ENCODE measurements at regions not wholly inside any gene's neighbourhood (a gene's known extent, or its start where the extent isn't known, plus 50 kb on each side); places are given as distances from the start of the nearest gene placed in this dataset.

GRCh38 chr4:89174784-89175183 is 63.5 kb downstream of the TIGD2 start:
- no peak overlapping the region for H3K4me3 ChIP-seq
- no peaks in the 10 kb centered on the region for H3K79me2 ChIP-seq (ENCODE audit: insufficient read depth)
- H3K9me3 ChIP-seq (ENCODE audit: low read depth) = no peaks in the 10 kb centered on the region
- H2AFZ ChIP-seq = no peak overlapping the region
- no peaks in the 10 kb centered on the region for H3K27me3 ChIP-seq (replicated peaks; ENCODE audit: insufficient read depth)
- H3K9me2 ChIP-seq (ENCODE audit: insufficient read depth) = no peaks in the 10 kb centered on the region
- no peak overlapping the region for H3K27ac ChIP-seq
- in situ Hi-C loops (cut with MboI) = no loop called here
- TF ChIP-seq EZH2 (IDR thresholded peaks at IDR 0.05; ENCODE audit: insufficient read depth, poor library complexity, severe bottlenecking) (no peak), EZH2phosphoT487 (IDR thresholded peaks at IDR 0.05; ENCODE audit: insufficient read depth, low read depth) (no peak)
- no peak for DNase-seq
- H3K9ac ChIP-seq = no peak overlapping the region
- H3K4me1 ChIP-seq (ENCODE audit: insufficient read depth) = peaks cover 9% of the 10 kb centered on the region
- no peaks in the 10 kb centered on the region for H3F3A ChIP-seq (ENCODE audit: insufficient read depth)
- H3K4me2 ChIP-seq (ENCODE audit: unreplicated experiment) = no peak overlapping the region
- 66 to 71% methylated on average over 6 of the region's 6 CpGs for WGBS, 2 experiments (ENCODE audit: low coverage in 1 of 2, low lambda C conversion rate in 2 of 2, missing lambda C conversion rate in 2 of 2)
- H3K36me3 ChIP-seq (ENCODE audit: low read depth) = no peaks in the 10 kb centered on the region
- H4K20me1 ChIP-seq (ENCODE audit: insufficient read depth) = no peaks in the 10 kb centered on the region

GRCh38 chr4:89175611-89176010 is 64.3 kb downstream of the TIGD2 start:
- Histone ChIP-seq H3K36me3 (ENCODE audit: low read depth) (no peaks in the 10 kb centered on the region), H3K27ac (no peak overlapping the region), H3K4me3 (no peak overlapping the region), H3K4me1 (ENCODE audit: insufficient read depth) (peaks cover 9% of the 10 kb centered on the region), H3K9me3 (ENCODE audit: low read depth) (no peaks in the 10 kb centered on the region), H2AFZ (no peak overlapping the region), H3K9ac (no peak overlapping the region), H3K9me2 (ENCODE audit: insufficient read depth) (no peaks in the 10 kb centered on the region), H3K27me3 (replicated peaks; ENCODE audit: insufficient read depth) (no peaks in the 10 kb centered on the region), H4K20me1 (ENCODE audit: insufficient read depth) (no peaks in the 10 kb centered on the region), H3K4me2 (ENCODE audit: unreplicated experiment) (no peak overlapping the region), H3F3A (ENCODE audit: insufficient read depth) (no peaks in the 10 kb centered on the region), H3K79me2 (ENCODE audit: insufficient read depth) (no peaks in the 10 kb centered on the region)
- DNase-seq = no peak
- in situ Hi-C loops (cut with MboI) = no loop called here
- TF ChIP-seq EZH2 (IDR thresholded peaks at IDR 0.05; ENCODE audit: insufficient read depth, poor library complexity, severe bottlenecking) (no peak), EZH2phosphoT487 (IDR thresholded peaks at IDR 0.05; ENCODE audit: insufficient read depth, low read depth) (no peak)

DNA sequence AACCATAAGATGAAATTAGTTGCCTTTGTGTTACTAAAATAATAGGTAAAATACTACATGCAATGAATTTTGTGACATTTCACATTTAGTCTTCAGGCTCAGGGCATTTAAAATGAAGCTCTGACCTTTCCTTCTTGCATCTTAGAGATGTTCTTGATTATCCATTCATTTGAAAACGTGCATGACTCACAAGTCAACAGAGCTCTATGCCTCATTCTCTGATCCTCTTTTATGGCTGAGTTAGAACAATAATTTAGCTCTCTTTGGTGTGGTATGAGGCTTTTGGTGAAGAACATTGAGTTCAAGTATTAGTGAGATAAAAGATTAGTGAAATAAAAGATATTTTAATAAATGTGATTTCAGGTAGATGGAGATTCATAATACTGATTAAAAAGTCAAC is 66.5 kb downstream of the TIGD2 start:
- Histone ChIP-seq H3K9me3 (ENCODE audit: low read depth) (no peaks in the 10 kb centered on the region), H3K79me2 (ENCODE audit: insufficient read depth) (no peaks in the 10 kb centered on the region), H3K9me2 (ENCODE audit: insufficient read depth) (no peaks in the 10 kb centered on the region), H3K4me2 (ENCODE audit: unreplicated experiment) (no peak overlapping the region), H3F3A (ENCODE audit: insufficient read depth) (no peaks in the 10 kb centered on the region), H3K4me1 (ENCODE audit: insufficient read depth) (no peaks in the 10 kb centered on the region), H3K4me3 (no peak overlapping the region), H4K20me1 (ENCODE audit: insufficient read depth) (no peaks in the 10 kb centered on the region), H2AFZ (no peak overlapping the region), H3K27me3 (replicated peaks; ENCODE audit: insufficient read depth) (no peaks in the 10 kb centered on the region), H3K9ac (no peak overlapping the region), H3K27ac (no peak overlapping the region), H3K36me3 (ENCODE audit: low read depth) (no peaks in the 10 kb centered on the region)
- DNase-seq = peak; percentile 15
- TF ChIP-seq EZH2phosphoT487 (IDR thresholded peaks at IDR 0.05; ENCODE audit: insufficient read depth, low read depth) (no peak), EZH2 (IDR thresholded peaks at IDR 0.05; ENCODE audit: insufficient read depth, poor library complexity, severe bottlenecking) (no peak)
- in situ Hi-C loops (cut with MboI) = no loop called here
- WGBS, 2 experiments (ENCODE audit: low coverage in 1 of 2, low lambda C conversion rate in 2 of 2, missing lambda C conversion rate in 2 of 2) = 8 to 20% methylated on average over 1 of the region's 1 CpG

DNA sequence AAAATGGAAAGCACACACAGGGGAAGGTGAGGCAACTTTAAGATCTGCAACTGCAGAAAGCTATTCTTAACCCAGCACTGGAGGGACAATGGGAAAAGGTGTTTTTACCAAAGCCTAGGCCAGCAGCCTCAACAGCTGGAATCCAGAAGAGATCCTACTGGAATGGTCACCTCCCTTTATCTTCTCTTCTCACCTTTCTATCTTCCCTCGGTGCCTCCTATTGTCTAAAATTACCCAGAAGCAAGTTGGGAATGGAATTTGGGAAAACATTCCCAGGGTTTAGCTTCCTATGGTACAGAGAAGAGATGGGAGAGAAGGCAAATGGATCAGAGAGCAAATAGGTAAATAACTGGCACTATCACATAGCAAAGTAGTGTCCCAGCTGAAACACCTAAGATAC is 73.1 kb downstream of the TIGD2 start:
- Histone ChIP-seq H3K79me2 (ENCODE audit: insufficient read depth) (no peaks in the 10 kb centered on the region), H3F3A (ENCODE audit: insufficient read depth) (no peaks in the 10 kb centered on the region), H4K20me1 (ENCODE audit: insufficient read depth) (no peaks in the 10 kb centered on the region), H3K27me3 (replicated peaks; ENCODE audit: insufficient read depth) (peaks cover 14% of the 10 kb centered on the region), H3K36me3 (ENCODE audit: low read depth) (no peaks in the 10 kb centered on the region), H2AFZ (no peak overlapping the region), H3K4me1 (ENCODE audit: insufficient read depth) (no peaks in the 10 kb centered on the region), H3K4me3 (no peak overlapping the region), H3K4me2 (ENCODE audit: unreplicated experiment) (no peak overlapping the region), H3K9me3 (ENCODE audit: low read depth) (no peaks in the 10 kb centered on the region), H3K27ac (no peak overlapping the region), H3K9me2 (ENCODE audit: insufficient read depth) (no peaks in the 10 kb centered on the region), H3K9ac (no peak overlapping the region)
- 0 to 3% methylated on average over 1 of the region's 1 CpG for WGBS, 2 experiments (ENCODE audit: low coverage in 1 of 2, low lambda C conversion rate in 2 of 2, missing lambda C conversion rate in 2 of 2)
- in situ Hi-C loops (cut with MboI) = no loop called here
- DNase-seq = no peak
- TF ChIP-seq EZH2 (IDR thresholded peaks at IDR 0.05; ENCODE audit: insufficient read depth, poor library complexity, severe bottlenecking) = no peak
- no peak for TF ChIP-seq EZH2phosphoT487 (IDR thresholded peaks at IDR 0.05; ENCODE audit: insufficient read depth, low read depth)

All from GM23248 (cell line).